GM18909 (cell line): ENCODE measurements at regions not wholly inside any gene's neighbourhood (a gene's known extent, or its start where the extent isn't known, plus 50 kb on each side); places are given as distances from the start of the nearest gene placed in this dataset.

Experiments used
- ATAC-seq: cut with Tn5 transposase; IDR thresholded peaks from one replicate; pipeline ENCODE4 v1.9.1; 2021; ENCODE audit warnings: mild to moderate bottlenecking; ENCODE audit not compliant: unreplicated experiment, poor library complexity

GRCh38 chr1:219805191-219805590, 123.2 kb downstream of the SLC30A10 start:
- ATAC-seq = no peak

GRCh38 chr1:219801156-219801820, 127.1 kb downstream of the SLC30A10 start:
- ATAC-seq = no peak

- peak; percentile 45 for ATAC-seq
Observed at GRCh38 chr1:219798283-219799030, 129.9 kb downstream of the SLC30A10 start.

- ATAC-seq = no peak
Observed at GRCh38 chr1:219797683-219798082, 130.7 kb downstream of the SLC30A10 start.

GRCh38 chr1:219797009-219797408, 131.3 kb downstream of the SLC30A10 start:
- ATAC-seq = no peak

- ATAC-seq = no peak
Observed at GRCh38 chr1:219795363-219795917, 132.9 kb downstream of the SLC30A10 start.

GRCh38 chr1:219794085-219794743, 134.1 kb downstream of the SLC30A10 start:
- peak; percentile 55 for ATAC-seq

- no peak for ATAC-seq
Observed at GRCh38 chr1:219792337-219793021, 135.9 kb downstream of the SLC30A10 start.

- ATAC-seq = no peak
Observed at GRCh38 chr1:219791766-219792165, 136.6 kb downstream of the SLC30A10 start.

GRCh38 chr1:219790834-219791615, 137.3 kb downstream of the SLC30A10 start:
- ATAC-seq = no peak

GRCh38 chr1:219788700-219789099, 139.7 kb downstream of the SLC30A10 start:
- ATAC-seq = no peak

GRCh38 chr1:219788091-219788490, 140.3 kb downstream of the SLC30A10 start:
- ATAC-seq = no peak

GRCh38 chr1:219784660-219785381, 143.5 kb downstream of the SLC30A10 start:
- no peak for ATAC-seq

GRCh38 chr1:219783605-219784235, 144.6 kb downstream of the SLC30A10 start:
- ATAC-seq = no peak

GRCh38 chr1:219782929-219783328, 145.4 kb downstream of the SLC30A10 start:
- no peak for ATAC-seq

GRCh38 chr1:219782311-219782710, 146.0 kb downstream of the SLC30A10 start:
- no peak for ATAC-seq

GRCh38 chr1:219781491-219781890, 146.9 kb downstream of the SLC30A10 start:
- ATAC-seq = no peak

- no peak for ATAC-seq
Observed at GRCh38 chr1:219778793-219779369, 149.5 kb downstream of the SLC30A10 start.
